Fibroblast of villous mesenchyme (primary cell): ENCODE measurements at regions not wholly inside any gene's neighbourhood (a gene's known extent, or its start where the extent isn't known, plus 50 kb on each side); places are given as distances from the start of the nearest gene placed in this dataset.
A peak's percentile ranks its signal among the peaks of the same experiment; 100 is the strongest.

Experiments used
- DNase-seq: peaks from one replicate; pipeline ENCODE4 v3.0.0-alpha.2; 2010; ENCODE audit warnings: low read depth
- H3K4me3 ChIP-seq: 2 replicates; pipeline ENCODE4 v1.5.1; 2011; ENCODE audit warnings: low read depth, mild to moderate bottlenecking, low read length
- TF ChIP-seq, protein P1 (sequence below): IDR thresholded peaks from 2 replicates; pipeline ENCODE4 v1.5.1; 2012; ENCODE audit warnings: low read depth, mild to moderate bottlenecking, low read length; ENCODE audit not compliant: insufficient read depth

GRCh38 chr2:8098476-8099266, 583.2 kb upstream of the ID2 start:
- TF ChIP-seq, protein P1, sequence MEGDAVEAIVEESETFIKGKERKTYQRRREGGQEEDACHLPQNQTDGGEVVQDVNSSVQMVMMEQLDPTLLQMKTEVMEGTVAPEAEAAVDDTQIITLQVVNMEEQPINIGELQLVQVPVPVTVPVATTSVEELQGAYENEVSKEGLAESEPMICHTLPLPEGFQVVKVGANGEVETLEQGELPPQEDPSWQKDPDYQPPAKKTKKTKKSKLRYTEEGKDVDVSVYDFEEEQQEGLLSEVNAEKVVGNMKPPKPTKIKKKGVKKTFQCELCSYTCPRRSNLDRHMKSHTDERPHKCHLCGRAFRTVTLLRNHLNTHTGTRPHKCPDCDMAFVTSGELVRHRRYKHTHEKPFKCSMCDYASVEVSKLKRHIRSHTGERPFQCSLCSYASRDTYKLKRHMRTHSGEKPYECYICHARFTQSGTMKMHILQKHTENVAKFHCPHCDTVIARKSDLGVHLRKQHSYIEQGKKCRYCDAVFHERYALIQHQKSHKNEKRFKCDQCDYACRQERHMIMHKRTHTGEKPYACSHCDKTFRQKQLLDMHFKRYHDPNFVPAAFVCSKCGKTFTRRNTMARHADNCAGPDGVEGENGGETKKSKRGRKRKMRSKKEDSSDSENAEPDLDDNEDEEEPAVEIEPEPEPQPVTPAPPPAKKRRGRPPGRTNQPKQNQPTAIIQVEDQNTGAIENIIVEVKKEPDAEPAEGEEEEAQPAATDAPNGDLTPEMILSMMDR = no peak
- DNase-seq = no peak

GRCh38 chr2:8099267-8099582, 582.6 kb upstream of the ID2 start:
- no peak for DNase-seq
- no peak overlapping the region for H3K4me3 ChIP-seq
- TF ChIP-seq, protein P1 = no peak

More at GRCh38 chr2:8098476-8099266, 583.2 kb upstream of the ID2 start:
- H3K4me3 ChIP-seq = no peak overlapping the region

- TF ChIP-seq, protein P1 = no peak
- no peak for DNase-seq
Observed at GRCh38 chr2:8101614-8102277, 580.1 kb upstream of the ID2 start.

GRCh38 chr2:8102470-8102869, 579.4 kb upstream of the ID2 start:
- TF ChIP-seq, protein P1 = no peak
- no peak overlapping the region for H3K4me3 ChIP-seq

More at GRCh38 chr2:8101614-8102277, 580.1 kb upstream of the ID2 start:
- H3K4me3 ChIP-seq = no peak overlapping the region

GRCh38 chr2:8103085-8103708, 578.7 kb upstream of the ID2 start:
- peak; percentile 25 for DNase-seq
- H3K4me3 ChIP-seq = no peak overlapping the region
- TF ChIP-seq, protein P1 = no peak

More at GRCh38 chr2:8102470-8102869, 579.4 kb upstream of the ID2 start:
- no peak for DNase-seq

GRCh38 chr2:8107150-8107549, 574.7 kb upstream of the ID2 start:
- H3K4me3 ChIP-seq = no peak overlapping the region
- TF ChIP-seq, protein P1 = no peak
- DNase-seq = no peak
